K562 (cell line): ENCODE measurements at regions not wholly inside any gene's neighbourhood (a gene's known extent, or its start where the extent isn't known, plus 50 kb on each side); places are given as distances from the start of the nearest gene placed in this dataset.

Source experiments
- ATAC-seq: fragments of 200-7000 bp; cut with Tn5 transposase; 3 replicates; pipeline ENCODE4 v1.9.1; 2020; ENCODE audit warnings: moderate library complexity
- BruUV-seq: library from RNA; stranded (reverse); fragments of 400-500 nt; replicated peaks from 2 replicates; lab custom pipeline; 2021; lab: Mats Ljungman, UMichigan
- CTCF ChIA-PET: fragments of 300-600 bp; formaldehyde crosslinking; extraction: SDS; loops from one replicate; lab custom pipeline; 2021; ENCODE audit warnings: low intra/inter-chr PET ratio; lab: Yijun Ruan, JAX
- POLR2A ChIA-PET: fragments of 300-600, 350-650 bp; sonication (Branson Sonifier 250); formaldehyde crosslinking; extraction: SDS; loops from one replicate; lab custom pipeline; 2021; ENCODE audit warnings: antibody characterized with exemption, inconsistent platforms; lab: Yijun Ruan, JAX
- DNase-seq, 4 experiments: peaks; one replicate each; pipeline versions ENCODE4 v3.0.0 to v3.0.0-alpha.2; 2011 to 2018; ENCODE audit warnings: low spot score in 3 of 4, mixed read lengths in 3 of 4; ENCODE audit errors: extremely low read depth in 1 of 4
- FAIRE-seq: peaks from 2 replicates; lab custom pipeline; 2011; peaks lifted over from hg19 to GRCh38; lab: Jason Lieb, UNC
- H2AFZ ChIP-seq: 2 replicates; pipeline ENCODE4 v1.6.0; 2011; ENCODE audit warnings: low read depth, low read length, control low read depth, inconsistent platforms
- H3K27ac ChIP-seq: fragments of 200-600 bp; 3 replicates; pipeline ENCODE4 v1.8.0; 2011; ENCODE audit warnings: low read depth, mild to moderate bottlenecking, control low read depth, inconsistent platforms, low read length, moderate library complexity, mixed read lengths; ENCODE audit errors: extremely low read depth
- H3K27me3 ChIP-seq, 2 experiments: fragments of 300-600 bp in 1 of 2; 2 replicates in 1 of 2; 3 replicates in 1 of 2; pipeline versions ENCODE4 v1.6.0 to v1.8.0; 2011; ENCODE audit warnings: inconsistent platforms in 2 of 2, low read length in 2 of 2, mild to moderate bottlenecking in 1 of 2, mixed read lengths in 1 of 2, moderate library complexity in 1 of 2; ENCODE audit not compliant: control insufficient read depth in 2 of 2, insufficient read depth in 2 of 2
- H3K36me3 ChIP-seq: fragments of 300-600 bp; 3 replicates; pipeline ENCODE4 v1.8.0; 2011; ENCODE audit warnings: mild to moderate bottlenecking, low read length, inconsistent platforms; ENCODE audit not compliant: control insufficient read depth, insufficient read depth
- H3K4me1 ChIP-seq, 2 experiments: fragments of 200-600 bp in 1 of 2; replicated peaks in 1 of 2; 2 replicates in 1 of 2; 3 replicates in 1 of 2; pipeline versions ENCODE4 v1.5.1 to v1.8.0; 2011; ENCODE audit warnings: inconsistent platforms in 2 of 2, low read length in 2 of 2, mild to moderate bottlenecking in 1 of 2, mixed read lengths in 1 of 2, moderate library complexity in 1 of 2; ENCODE audit not compliant: control insufficient read depth in 2 of 2, insufficient read depth in 2 of 2
- H3K4me2 ChIP-seq: 2 replicates; pipeline ENCODE4 v1.6.1; 2011; ENCODE audit warnings: low read length, control low read depth, inconsistent platforms, mixed read lengths; ENCODE audit not compliant: insufficient read depth
- H3K4me3 ChIP-seq: fragments of 200-600 bp; sonication (generic), shearing (Covaris generic); 2 replicates; pipeline ENCODE4 v1.5.1; 2016; ENCODE audit warnings: control low read depth, inconsistent platforms
- H3K79me2 ChIP-seq: fragments of 200-600 bp; 3 replicates; pipeline ENCODE4 v1.8.0; 2011; ENCODE audit warnings: low read length, inconsistent platforms; ENCODE audit not compliant: control insufficient read depth, insufficient read depth
- H3K9ac ChIP-seq, 2 experiments: 2 replicates each; pipeline versions ENCODE4 v1.6.0 to v1.6.1; 2011; ENCODE audit warnings: low read depth in 2 of 2, low read length in 2 of 2, control low read depth in 1 of 2, inconsistent platforms in 1 of 2, mild to moderate bottlenecking in 1 of 2, mixed read lengths in 1 of 2; ENCODE audit not compliant: insufficient read depth in 1 of 2
- H3K9me1 ChIP-seq: one replicate; pipeline ENCODE4 v1.6.0; 2011; ENCODE audit warnings: inconsistent platforms, mild to moderate bottlenecking, low read length, moderate library complexity; ENCODE audit not compliant: control insufficient read depth, insufficient read depth
- H3K9me3 ChIP-seq: replicated peaks from 2 replicates; pipeline ENCODE4 v1.5.1; 2011; ENCODE audit warnings: low read depth, low read length, inconsistent platforms; ENCODE audit not compliant: control insufficient read depth, insufficient read depth
- H4K20me1 ChIP-seq: replicated peaks from 2 replicates; pipeline ENCODE4 v1.6.1; 2011; ENCODE audit warnings: low read length, inconsistent platforms, mixed read lengths; ENCODE audit not compliant: control insufficient read depth, insufficient read depth
- CCNT2 ChIP-seq: IDR thresholded peaks from 2 replicates; pipeline ENCODE4 v1.6.1; 2011; ENCODE audit warnings: borderline replicate concordance, low read depth, mild to moderate bottlenecking, moderate library complexity, mixed read lengths, low read length; ENCODE audit not compliant: insufficient read length; ENCODE audit errors: extremely low read depth
- CXXC5 ChIP-seq: fragments of 250-450 bp; sonication (Bioruptor Pico); IDR thresholded peaks from 2 replicates; pipeline ENCODE4 v1.8.0; 2022; ENCODE audit warnings: inconsistent platforms, mild to moderate bottlenecking, moderate library complexity
- NCOR1 ChIP-seq: fragments of 450-650 bp; IDR thresholded peaks from 2 replicates; pipeline ENCODE4 v1.6.1; 2016; ENCODE audit warnings: mild to moderate bottlenecking, moderate library complexity
- PHF8 ChIP-seq: fragments of 200-600 bp; sonication (generic); IDR thresholded peaks from 2 replicates; pipeline ENCODE4 v1.6.1; 2012; ENCODE audit warnings: mixed run types, mild to moderate bottlenecking, inconsistent platforms, low read length, moderate library complexity, borderline replicate concordance
- PRMT5 ChIP-seq: sonication (generic); formaldehyde crosslinking; IDR thresholded peaks from 2 replicates; pipeline ENCODE4 v1.5.0; 2020; ENCODE audit warnings: missing genetic modification reagents
- SAP30 ChIP-seq: fragments of 200-600 bp; sonication (generic); IDR thresholded peaks from 2 replicates; pipeline ENCODE4 v1.6.1; 2012; ENCODE audit warnings: borderline replicate concordance, low read depth, mild to moderate bottlenecking, moderate library complexity, low read length, control low read depth, inconsistent platforms; ENCODE audit not compliant: insufficient read depth, poor library complexity, severe bottlenecking
- SIN3B ChIP-seq: fragments of 450-650 bp; IDR thresholded peaks from 2 replicates; pipeline ENCODE4 v1.6.1; 2017; ENCODE audit warnings: low read depth, mild to moderate bottlenecking, moderate library complexity
- ZNF239 ChIP-seq: fragments of 250-450 bp; sonication (Bioruptor Pico); IDR thresholded peaks from 2 replicates; pipeline ENCODE4 v1.4.0; 2020; ENCODE audit warnings: mild to moderate bottlenecking
- ZNF347 ChIP-seq: fragments of 450-650 bp; formaldehyde crosslinking; IDR thresholded peaks from 2 replicates; pipeline ENCODE4 v1.4.0; 2020; ENCODE audit warnings: low read depth, mild to moderate bottlenecking, moderate library complexity
- WGBS: fragments of 100-300 bp; shearing (Covaris generic); methylation state at CpG from one replicate; pipeline ENCODE4 v1.1.6; 2016; ENCODE audit warnings: low coverage, mixed read lengths; ENCODE audit not compliant: insufficient coverage; ENCODE audit errors: missing lambda C conversion rate; 5-methylcytosine and 5-hydroxymethylcytosine counted together
- in situ Hi-C: fragments of 300-500 bp; cut with MboI; formaldehyde crosslinking; loops from 4 replicates; pipeline ENCODE4 v1.15.0; 2018; ENCODE audit warnings: inconsistent platforms, mixed read lengths
- intact Hi-C: fragments of 100-400 bp; cut with micrococcal nuclease; formaldehyde crosslinking; loops from 2 replicates; pipeline ENCODE4 v1.14.2; 2022
- TF ChIP-seq, protein P1 (sequence below): fragments of 450-650 bp; IDR thresholded peaks from 2 replicates; pipeline ENCODE4 v1.6.1; 2017; ENCODE audit warnings: antibody characterized with exemption
- TF ChIP-seq, protein P2 (sequence below): fragments of 250-450 bp; sonication (Bioruptor Pico); IDR thresholded peaks from 2 replicates; pipeline ENCODE4 v1.4.0; 2020; ENCODE audit warnings: mild to moderate bottlenecking, moderate library complexity
- TF ChIP-seq, protein P3 (sequence below), 3 experiments: fragments of 200-800 bp in 1 of 3; fragments of 250-450 bp in 1 of 3; fragments of 450-650 bp in 1 of 3; sonication (Bioruptor Pico) in 1 of 3; sonication (Bioruptor generic) in 1 of 3; formaldehyde crosslinking in 1 of 3; IDR thresholded peaks; 2 replicates each; pipeline versions ENCODE4 v1.6.1 to v1.8.0; 2016 to 2022; ENCODE audit warnings: mild to moderate bottlenecking in 2 of 3, missing genetic modification characterization in 2 of 3, missing compliant biosample characterization in 1 of 3, moderate library complexity in 1 of 3

DNA sequence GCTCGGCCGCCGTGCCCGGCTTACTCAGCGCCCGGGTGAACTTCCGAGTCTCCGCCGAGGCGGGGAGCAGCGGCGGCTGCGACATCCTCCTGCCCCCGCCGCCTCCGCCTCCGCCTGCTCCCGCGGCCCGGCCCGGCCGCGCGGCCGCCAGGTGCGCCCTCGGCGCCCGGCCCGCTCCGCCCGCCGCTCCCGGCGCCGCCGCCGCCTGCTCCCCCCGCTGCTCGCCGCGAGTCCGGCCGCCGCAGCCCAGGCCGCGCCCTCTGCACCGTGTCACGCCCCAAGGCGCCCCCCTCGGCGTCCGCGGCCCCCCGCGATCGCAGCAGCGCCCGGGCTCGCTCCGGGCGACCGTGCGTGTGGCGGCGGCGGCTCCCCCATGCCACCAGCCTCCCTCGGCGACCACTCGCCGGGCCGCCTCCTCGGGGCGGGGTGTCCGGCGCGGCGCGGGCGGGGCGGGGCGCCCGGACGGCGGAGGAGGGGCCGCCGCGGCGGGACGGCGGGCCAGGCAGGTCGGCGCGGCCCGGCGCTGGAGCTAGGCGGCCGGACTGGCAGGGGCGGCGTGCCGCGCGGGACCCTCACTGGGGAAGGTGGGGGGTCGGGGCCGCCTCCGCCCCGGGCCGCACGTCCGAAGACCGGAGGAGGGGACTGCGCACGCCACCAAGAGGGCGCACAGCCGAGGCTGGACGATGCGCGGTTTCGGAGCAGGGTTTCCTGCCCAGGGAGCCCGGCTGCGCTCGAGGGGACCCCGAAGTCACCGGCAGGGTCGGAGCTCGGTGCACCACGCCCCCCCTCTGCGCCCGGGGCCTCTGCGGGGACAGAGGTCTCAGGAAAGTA is 108.6 kb upstream of the DOCK9 start:
- ATAC-seq: peak; percentile 54
- Histone ChIP-seq H3K4me3 (peak overlapping the region; percentile 80), H3K4me1 (peaks cover 21 to 25% of the 10 kb centered on the region in 2 experiments; a peak in 4 of 5 replicates), H3K79me2 (peaks cover 45% of the 10 kb centered on the region), H3K9ac (peak overlapping the region; percentile 68 to 93; a peak in 3 of 4 replicates), H3K9me3 (no peaks in the 10 kb centered on the region), H3K27ac (peak overlapping the region; percentile 72), H3K36me3 (peaks cover 4% of the 10 kb centered on the region; the same call in 1 of the 3 replicates), H4K20me1 (0 out of 2 replicates have a peak, but pooled peaks cover 3% of the 10 kb centered on the region), H3K27me3 (no peaks in the 10 kb centered on the region), H3K9me1 (no peaks in the 10 kb centered on the region), H3K4me2 (peak overlapping the region; percentile 95), H2AFZ (peak overlapping the region; percentile 97)
- DNase-seq: peak; percentile 58 to 80 (median 75)
- WGBS: 0% methylated on average over 8 of the region's 130 CpGs
- CTCF ChIA-PET: no interaction called here
- no TSS peak for BruUV-seq
- in situ Hi-C loops (no loop called here), intact Hi-C loops (loop anchor here (5.0 to 10.0 kb wide), 2 partner anchors 34 to 92 kb away; no protein-coding TSS in a partner anchor)
- FAIRE-seq: no peak
- POLR2A ChIA-PET: interaction anchor here (0.8 kb wide), 1 partner anchor 66 kb away, joined by 3 read pairs; no protein-coding TSS in a partner anchor
- TF ChIP-seq, protein P1, sequence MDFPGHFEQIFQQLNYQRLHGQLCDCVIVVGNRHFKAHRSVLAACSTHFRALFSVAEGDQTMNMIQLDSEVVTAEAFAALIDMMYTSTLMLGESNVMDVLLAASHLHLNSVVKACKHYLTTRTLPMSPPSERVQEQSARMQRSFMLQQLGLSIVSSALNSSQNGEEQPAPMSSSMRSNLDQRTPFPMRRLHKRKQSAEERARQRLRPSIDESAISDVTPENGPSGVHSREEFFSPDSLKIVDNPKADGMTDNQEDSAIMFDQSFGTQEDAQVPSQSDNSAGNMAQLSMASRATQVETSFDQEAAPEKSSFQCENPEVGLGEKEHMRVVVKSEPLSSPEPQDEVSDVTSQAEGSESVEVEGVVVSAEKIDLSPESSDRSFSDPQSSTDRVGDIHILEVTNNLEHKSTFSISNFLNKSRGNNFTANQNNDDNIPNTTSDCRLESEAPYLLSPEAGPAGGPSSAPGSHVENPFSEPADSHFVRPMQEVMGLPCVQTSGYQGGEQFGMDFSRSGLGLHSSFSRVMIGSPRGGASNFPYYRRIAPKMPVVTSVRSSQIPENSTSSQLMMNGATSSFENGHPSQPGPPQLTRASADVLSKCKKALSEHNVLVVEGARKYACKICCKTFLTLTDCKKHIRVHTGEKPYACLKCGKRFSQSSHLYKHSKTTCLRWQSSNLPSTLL: no peak
- TF ChIP-seq, protein P2, sequence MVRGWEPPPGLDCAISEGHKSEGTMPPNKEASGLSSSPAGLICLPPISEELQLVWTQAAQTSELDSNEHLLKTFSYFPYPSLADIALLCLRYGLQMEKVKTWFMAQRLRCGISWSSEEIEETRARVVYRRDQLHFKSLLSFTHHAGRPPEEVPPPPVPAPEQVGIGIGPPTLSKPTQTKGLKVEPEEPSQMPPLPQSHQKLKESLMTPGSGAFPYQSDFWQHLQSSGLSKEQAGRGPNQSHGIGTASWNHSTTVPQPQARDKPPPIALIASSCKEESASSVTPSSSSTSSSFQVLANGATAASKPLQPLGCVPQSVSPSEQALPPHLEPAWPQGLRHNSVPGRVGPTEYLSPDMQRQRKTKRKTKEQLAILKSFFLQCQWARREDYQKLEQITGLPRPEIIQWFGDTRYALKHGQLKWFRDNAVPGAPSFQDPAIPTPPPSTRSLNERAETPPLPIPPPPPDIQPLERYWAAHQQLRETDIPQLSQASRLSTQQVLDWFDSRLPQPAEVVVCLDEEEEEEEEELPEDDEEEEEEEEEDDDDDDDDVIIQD (CRISPR knock-in tag): no peak
- no peak for TF ChIP-seq ZNF239 (CRISPR knock-in tag)
- TF ChIP-seq CXXC5: peak; percentile 43
- peak; percentile 15 for TF ChIP-seq CCNT2
- TF ChIP-seq NCOR1: no peak
- no peak for TF ChIP-seq ZNF347 (CRISPR knock-in tag)
- TF ChIP-seq SIN3B: 0 out of 2 replicates have a peak, but pooled peaks have one; percentile 44
- TF ChIP-seq SAP30: peak; percentile 5
- TF ChIP-seq PRMT5: no peak
- TF ChIP-seq, protein P3, sequence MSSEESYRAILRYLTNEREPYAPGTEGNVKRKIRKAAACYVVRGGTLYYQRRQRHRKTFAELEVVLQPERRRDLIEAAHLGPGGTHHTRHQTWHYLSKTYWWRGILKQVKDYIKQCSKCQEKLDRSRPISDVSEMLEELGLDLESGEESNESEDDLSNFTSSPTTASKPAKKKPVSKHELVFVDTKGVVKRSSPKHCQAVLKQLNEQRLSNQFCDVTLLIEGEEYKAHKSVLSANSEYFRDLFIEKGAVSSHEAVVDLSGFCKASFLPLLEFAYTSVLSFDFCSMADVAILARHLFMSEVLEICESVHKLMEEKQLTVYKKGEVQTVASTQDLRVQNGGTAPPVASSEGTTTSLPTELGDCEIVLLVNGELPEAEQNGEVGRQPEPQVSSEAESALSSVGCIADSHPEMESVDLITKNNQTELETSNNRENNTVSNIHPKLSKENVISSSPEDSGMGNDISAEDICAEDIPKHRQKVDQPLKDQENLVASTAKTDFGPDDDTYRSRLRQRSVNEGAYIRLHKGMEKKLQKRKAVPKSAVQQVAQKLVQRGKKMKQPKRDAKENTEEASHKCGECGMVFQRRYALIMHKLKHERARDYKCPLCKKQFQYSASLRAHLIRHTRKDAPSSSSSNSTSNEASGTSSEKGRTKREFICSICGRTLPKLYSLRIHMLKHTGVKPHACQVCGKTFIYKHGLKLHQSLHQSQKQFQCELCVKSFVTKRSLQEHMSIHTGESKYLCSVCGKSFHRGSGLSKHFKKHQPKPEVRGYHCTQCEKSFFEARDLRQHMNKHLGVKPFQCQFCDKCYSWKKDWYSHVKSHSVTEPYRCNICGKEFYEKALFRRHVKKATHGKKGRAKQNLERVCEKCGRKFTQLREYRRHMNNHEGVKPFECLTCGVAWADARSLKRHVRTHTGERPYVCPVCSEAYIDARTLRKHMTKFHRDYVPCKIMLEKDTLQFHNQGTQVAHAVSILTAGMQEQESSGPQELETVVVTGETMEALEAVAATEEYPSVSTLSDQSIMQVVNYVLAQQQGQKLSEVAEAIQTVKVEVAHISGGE (CRISPR knock-in tag; IDR thresholded peaks at IDR 0.05): peak in 1 of 3 experiments; percentile 39; a peak in 1 of 6 replicates
- TF ChIP-seq PHF8: peak; percentile 49; the same call in 1 of the 2 replicates
